Vagina (tissue), 2 donors: ENCODE measurements at regions not wholly inside any gene's neighbourhood (a gene's known extent, or its start where the extent isn't known, plus 50 kb on each side); places are given as distances from the start of the nearest gene placed in this dataset.

Experiments used
- CTCF ChIP-seq, 3 experiments: fragments of 450-650 bp in 2 of 3; fragments of 200-600 bp in 1 of 3; sonication (generic) in 1 of 3; IDR thresholded peaks; one replicate each; pipeline ENCODE4 v1.5.1; 2017 to 2019; ENCODE audit warnings: antibody characterized with exemption in 3 of 3, mild to moderate bottlenecking in 2 of 3, moderate library complexity in 2 of 3
- POLR2A ChIP-seq, 2 donors: fragments of 450-650 bp; IDR thresholded peaks; one replicate each; pipeline ENCODE4 v1.6.1; 2017; ENCODE audit warnings: antibody characterized with exemption in 2 of 2, mild to moderate bottlenecking in 2 of 2, moderate library complexity in 2 of 2
- POLR2AphosphoS5 ChIP-seq, 2 donors: sonication (generic); formaldehyde crosslinking; IDR thresholded peaks; one replicate each; pipeline ENCODE4 v1.9.0; 2017; ENCODE audit warnings: antibody characterized with exemption in 2 of 2, mild to moderate bottlenecking in 2 of 2, low read depth in 1 of 2; ENCODE audit not compliant: insufficient read depth in 1 of 2

- no peak for TF ChIP-seq POLR2AphosphoS5 (IDR thresholded peaks at IDR 0.05; ENCODE audit: insufficient read depth in 1 of 2, low read depth in 1 of 2)
- TF ChIP-seq POLR2A (IDR thresholded peaks at IDR 0.05): no peak
- no peak for TF ChIP-seq CTCF (IDR thresholded peaks at IDR 0.05)
These were observed 276.0 kb downstream of the RWDD3 start for GRCh38 chr1:95509989-95510388.
